ENCODE measurements at regions not wholly inside any gene's neighbourhood (a gene's known extent, or its start where the extent isn't known, plus 50 kb on each side); places are given as distances from the start of the nearest gene placed in this dataset.
"Not testable (repeated sequence)": the region's sequence is repeated elsewhere in the genome, so short reads cannot be mapped to it uniquely, and the experiment has no call there.

DNA sequence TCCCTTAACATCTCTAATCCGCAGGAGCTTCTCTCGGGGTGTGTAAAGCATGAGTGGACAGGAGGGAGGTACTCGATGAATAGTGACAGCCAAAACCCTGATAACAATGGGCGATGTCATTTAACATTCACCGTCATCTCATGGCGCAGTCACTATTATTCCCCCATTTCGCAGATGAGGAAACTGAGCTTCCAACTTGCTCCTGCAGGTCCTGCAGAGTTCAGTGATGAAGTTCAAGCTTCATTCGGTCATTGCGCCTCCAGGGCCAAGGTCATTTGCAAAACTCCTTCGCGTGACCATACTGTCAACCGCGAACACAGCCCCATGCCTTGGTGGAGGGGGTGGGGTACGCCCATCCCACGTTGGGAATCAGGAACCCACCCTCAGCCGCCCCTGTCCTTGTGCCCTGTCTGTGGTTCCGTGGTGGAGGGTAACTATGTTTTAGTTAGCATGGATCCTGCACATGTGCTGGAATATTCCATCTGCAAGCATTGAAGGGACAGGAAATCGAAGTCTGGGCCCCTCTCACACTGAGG lies 215.5 kb downstream of the TFCP2L1 start:
- no peak overlapping the region for H3K27ac ChIP-seq
- no peaks in the 10 kb centered on the region for H4K20me1 ChIP-seq (ENCODE audit: insufficient read depth)
- H3K36me3 ChIP-seq (ENCODE audit: insufficient read depth) = no peaks in the 10 kb centered on the region
- no peak overlapping the region for H3K4me3 ChIP-seq (IDR thresholded peaks at IDR 0.05; ENCODE audit: insufficient read depth, low read depth, low read length)
- H3K4me2 ChIP-seq = no peak overlapping the region
- H3K27me3 ChIP-seq (ENCODE audit: insufficient read depth, low read depth) = no peaks in the 10 kb centered on the region
- H3K4me1 ChIP-seq (ENCODE audit: low read depth, poor library complexity, severe bottlenecking) = no peaks in the 10 kb centered on the region
- H2AFZ ChIP-seq (ENCODE audit: low read depth) = no peak overlapping the region
- H3K9ac ChIP-seq = no peak overlapping the region
- TF ChIP-seq, protein P1, sequence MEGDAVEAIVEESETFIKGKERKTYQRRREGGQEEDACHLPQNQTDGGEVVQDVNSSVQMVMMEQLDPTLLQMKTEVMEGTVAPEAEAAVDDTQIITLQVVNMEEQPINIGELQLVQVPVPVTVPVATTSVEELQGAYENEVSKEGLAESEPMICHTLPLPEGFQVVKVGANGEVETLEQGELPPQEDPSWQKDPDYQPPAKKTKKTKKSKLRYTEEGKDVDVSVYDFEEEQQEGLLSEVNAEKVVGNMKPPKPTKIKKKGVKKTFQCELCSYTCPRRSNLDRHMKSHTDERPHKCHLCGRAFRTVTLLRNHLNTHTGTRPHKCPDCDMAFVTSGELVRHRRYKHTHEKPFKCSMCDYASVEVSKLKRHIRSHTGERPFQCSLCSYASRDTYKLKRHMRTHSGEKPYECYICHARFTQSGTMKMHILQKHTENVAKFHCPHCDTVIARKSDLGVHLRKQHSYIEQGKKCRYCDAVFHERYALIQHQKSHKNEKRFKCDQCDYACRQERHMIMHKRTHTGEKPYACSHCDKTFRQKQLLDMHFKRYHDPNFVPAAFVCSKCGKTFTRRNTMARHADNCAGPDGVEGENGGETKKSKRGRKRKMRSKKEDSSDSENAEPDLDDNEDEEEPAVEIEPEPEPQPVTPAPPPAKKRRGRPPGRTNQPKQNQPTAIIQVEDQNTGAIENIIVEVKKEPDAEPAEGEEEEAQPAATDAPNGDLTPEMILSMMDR (conservative IDR thresholded peaks at IDR 0.05; ENCODE audit: low read depth, low read length) = no peak
- no peaks in the 10 kb centered on the region for H3K79me2 ChIP-seq (ENCODE audit: insufficient read depth, low read depth)

DNA sequence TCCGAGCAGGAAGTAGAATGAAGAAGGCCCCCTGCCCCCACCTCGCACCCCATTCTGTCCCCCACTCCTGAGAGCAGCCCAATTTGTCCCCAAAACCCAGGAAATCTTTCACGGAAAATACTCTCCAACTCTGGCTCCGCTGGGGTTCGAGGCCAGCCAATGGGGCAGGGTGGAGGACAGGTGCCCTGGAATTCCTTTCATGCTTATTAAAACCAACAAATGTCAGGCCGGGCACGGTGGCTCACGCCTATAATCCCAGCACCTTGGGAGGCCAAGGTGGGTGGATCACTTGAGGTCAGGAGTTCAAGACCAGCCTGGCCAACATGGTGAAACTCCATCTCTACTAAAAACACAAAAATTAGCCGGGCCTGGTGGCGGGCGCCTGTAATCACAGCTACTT lies 214.9 kb downstream of the TFCP2L1 start:
- not testable (repeated sequence) for H3K4me3 ChIP-seq (IDR thresholded peaks at IDR 0.05; ENCODE audit: insufficient read depth, low read depth, low read length); H2AFZ ChIP-seq (ENCODE audit: low read depth); H3K9ac ChIP-seq; H3K36me3 ChIP-seq (ENCODE audit: insufficient read depth); H3K4me2 ChIP-seq; H3K27me3 ChIP-seq (ENCODE audit: insufficient read depth, low read depth); H3K27ac ChIP-seq; H3K79me2 ChIP-seq (ENCODE audit: insufficient read depth, low read depth); H4K20me1 ChIP-seq (ENCODE audit: insufficient read depth); H3K4me1 ChIP-seq (ENCODE audit: low read depth, poor library complexity, severe bottlenecking)

DNA sequence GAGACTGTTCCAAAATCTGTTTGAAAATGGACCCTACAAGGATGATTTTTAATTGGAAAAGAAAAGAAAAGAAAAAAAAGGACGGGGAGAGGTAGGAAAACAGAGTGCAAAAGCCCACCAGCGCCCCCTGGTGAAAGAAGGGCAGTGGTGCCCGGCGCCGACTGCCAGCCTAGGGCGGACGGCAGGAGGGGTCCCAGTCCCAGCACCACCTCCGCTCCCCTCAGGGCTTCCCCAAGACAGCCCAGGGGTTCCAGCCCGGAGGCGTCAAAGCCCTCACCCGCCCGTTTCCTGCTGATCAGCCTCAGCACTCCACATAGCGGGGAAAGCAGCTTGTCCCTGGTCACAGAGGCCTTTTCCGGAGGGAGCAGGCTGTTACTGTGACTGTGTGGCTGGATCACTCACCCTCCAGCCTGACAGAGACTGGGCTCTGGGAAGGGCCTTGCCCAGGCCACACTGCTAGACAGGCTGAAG lies 213.9 kb downstream of the TFCP2L1 start:
- Histone ChIP-seq H3K4me1 (ENCODE audit: low read depth, poor library complexity, severe bottlenecking) (no peaks in the 10 kb centered on the region), H3K4me2 (peak overlapping the region; percentile 25; the same call in 1 of the 2 replicates), H4K20me1 (ENCODE audit: insufficient read depth) (no peaks in the 10 kb centered on the region), H3K4me3 (IDR thresholded peaks at IDR 0.05; ENCODE audit: insufficient read depth, low read depth, low read length) (no peak overlapping the region), H3K9ac (no peak overlapping the region), H3K27ac (no peak overlapping the region), H3K27me3 (ENCODE audit: insufficient read depth, low read depth) (no peaks in the 10 kb centered on the region), H3K36me3 (ENCODE audit: insufficient read depth) (no peaks in the 10 kb centered on the region), H2AFZ (ENCODE audit: low read depth) (peak overlapping the region; percentile 14; the same call in 1 of the 2 replicates), H3K79me2 (ENCODE audit: insufficient read depth, low read depth) (no peaks in the 10 kb centered on the region)
- TF ChIP-seq, protein P1 (conservative IDR thresholded peaks at IDR 0.05; ENCODE audit: low read depth, low read length) = peak; percentile 82

DNA sequence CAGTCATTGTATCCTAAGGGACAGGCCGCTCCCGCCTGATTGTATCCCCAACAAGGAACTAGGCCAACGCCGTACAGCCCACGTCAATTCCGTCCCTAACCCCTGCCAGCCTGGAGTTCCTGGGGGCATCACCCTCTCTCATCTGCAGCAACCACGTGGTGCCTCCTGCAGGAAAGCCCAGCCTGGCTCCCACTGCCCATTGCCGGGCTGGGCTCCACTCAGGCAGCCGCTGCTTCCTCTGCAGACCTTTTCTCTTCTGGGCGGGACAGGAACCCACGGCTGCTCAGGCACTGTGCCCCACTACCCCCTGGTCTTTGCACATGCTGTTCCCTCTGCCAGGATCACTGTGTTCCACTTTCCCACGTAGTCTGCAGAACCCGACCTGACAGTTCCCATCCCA lies 212.2 kb downstream of the TFCP2L1 start:
- H3K9ac ChIP-seq = no peak overlapping the region
- no peaks in the 10 kb centered on the region for H3K4me1 ChIP-seq (ENCODE audit: low read depth, poor library complexity, severe bottlenecking)
- H3K79me2 ChIP-seq (ENCODE audit: insufficient read depth, low read depth) = no peaks in the 10 kb centered on the region
- no peaks in the 10 kb centered on the region for H4K20me1 ChIP-seq (ENCODE audit: insufficient read depth)
- no peak overlapping the region for H3K27ac ChIP-seq
- H3K36me3 ChIP-seq (ENCODE audit: insufficient read depth) = no peaks in the 10 kb centered on the region
- no peak overlapping the region for H3K4me2 ChIP-seq
- H3K27me3 ChIP-seq (ENCODE audit: insufficient read depth, low read depth) = no peaks in the 10 kb centered on the region
- H3K4me3 ChIP-seq (IDR thresholded peaks at IDR 0.05; ENCODE audit: insufficient read depth, low read depth, low read length) = no peak overlapping the region
- no peak overlapping the region for H2AFZ ChIP-seq (ENCODE audit: low read depth)
- TF ChIP-seq, protein P1 (conservative IDR thresholded peaks at IDR 0.05; ENCODE audit: low read depth, low read length) = no peak

DNA sequence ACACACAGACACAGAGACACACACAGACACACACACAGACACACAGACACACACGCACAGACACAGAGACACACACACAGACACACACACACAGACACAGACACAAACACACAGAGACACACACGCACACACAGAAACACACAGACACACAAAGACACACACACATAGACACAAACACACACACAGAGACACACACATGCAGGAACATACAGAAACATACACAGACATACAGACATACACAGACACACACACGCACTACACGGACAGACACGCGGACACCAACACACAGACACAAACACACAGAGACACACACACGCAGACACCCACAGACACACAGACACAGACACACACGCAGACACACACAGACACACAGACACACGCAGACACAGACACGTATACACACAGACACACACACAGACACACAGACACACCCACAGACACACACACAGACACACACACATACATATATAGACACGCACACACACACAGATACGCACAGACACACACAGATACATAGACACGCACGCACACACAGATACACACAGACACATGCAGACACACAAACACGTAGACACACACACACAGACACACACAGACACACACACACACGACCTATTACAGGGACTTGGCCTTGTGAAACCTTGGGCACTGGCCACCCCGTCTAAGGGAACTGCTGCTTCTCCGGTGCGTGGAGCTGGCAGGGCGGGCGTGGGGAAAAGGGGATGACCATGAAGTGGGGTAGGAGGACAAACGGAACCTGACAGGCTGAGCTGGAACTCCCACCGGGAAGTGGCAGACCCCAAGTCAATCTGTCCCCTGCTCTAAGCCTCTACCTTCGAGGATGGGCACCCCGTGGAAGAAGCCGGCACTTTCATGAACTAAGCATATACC lies 211.4 kb downstream of the TFCP2L1 start:
- no peaks in the 10 kb centered on the region for H3K36me3 ChIP-seq (ENCODE audit: insufficient read depth)
- no peaks in the 10 kb centered on the region for H4K20me1 ChIP-seq (ENCODE audit: insufficient read depth)
- no peak overlapping the region for H3K9ac ChIP-seq
- H2AFZ ChIP-seq (ENCODE audit: low read depth) = no peak overlapping the region
- H3K79me2 ChIP-seq (ENCODE audit: insufficient read depth, low read depth) = no peaks in the 10 kb centered on the region
- TF ChIP-seq, protein P1 (conservative IDR thresholded peaks at IDR 0.05; ENCODE audit: low read depth, low read length) = no peak
- H3K4me2 ChIP-seq = no peak overlapping the region
- no peaks in the 10 kb centered on the region for H3K27me3 ChIP-seq (ENCODE audit: insufficient read depth, low read depth)
- H3K4me1 ChIP-seq (ENCODE audit: low read depth, poor library complexity, severe bottlenecking) = no peaks in the 10 kb centered on the region
- H3K27ac ChIP-seq = no peak overlapping the region
- no peak overlapping the region for H3K4me3 ChIP-seq (IDR thresholded peaks at IDR 0.05; ENCODE audit: insufficient read depth, low read depth, low read length)

Measured in KMS-11 (cell line).